Mucosa of descending colon (tissue), 3 donors: ENCODE measurements at regions not wholly inside any gene's neighbourhood (a gene's known extent, or its start where the extent isn't known, plus 50 kb on each side); places are given as distances from the start of the nearest gene placed in this dataset.
"Not testable (repeated sequence)": the region's sequence is repeated elsewhere in the genome, so short reads cannot be mapped to it uniquely, and the experiment has no call there.

Experiments used
- ATAC-seq: fragments of 200-7000 bp; cut with Tn5 transposase; one replicate; pipeline ENCODE4 v1.9.1; 2020; ENCODE audit warnings: mild to moderate bottlenecking, moderate library complexity
- DNase-seq, 3 donors: peaks; one replicate each; pipeline ENCODE4 v3.0.0-alpha.2; 2020
- H3K36me3 ChIP-seq: fragments of 200-600 bp; one replicate; pipeline ENCODE4 v1.8.0; 2021; ENCODE audit warnings: low read depth, mild to moderate bottlenecking
- H3K4me1 ChIP-seq: fragments of 200-600 bp; one replicate; pipeline ENCODE4 v1.8.0; 2021; ENCODE audit warnings: low read depth, mild to moderate bottlenecking
- H3K4me3 ChIP-seq: fragments of 200-600 bp; one replicate; pipeline ENCODE4 v1.8.0; 2021; ENCODE audit warnings: mild to moderate bottlenecking
- H3K9me3 ChIP-seq: fragments of 200-600 bp; one replicate; pipeline ENCODE4 v1.8.0; 2021; ENCODE audit warnings: mild to moderate bottlenecking
- CTCF ChIP-seq: fragments of 200-600 bp; IDR thresholded peaks from one replicate; pipeline ENCODE4 v1.8.0; 2022; ENCODE audit warnings: antibody characterized with exemption, mild to moderate bottlenecking
- intact Hi-C, 2 donors: fragments of 100-400 bp; cut with DNase I in 1 of 2; cut with micrococcal nuclease in 1 of 2; formaldehyde crosslinking; loops; one replicate each; pipeline versions ENCODE4 v1.11.0 to v1.11.1; 2022; cut with DNase I, micrococcal nuclease
- donor health status: DM: no; HTN: no; CAD: no; lungs with moderate emphysema.
- donor health status: DM: no; HTN: no; CAD: no.
- donor health status: DM: no; HTN: yes; CAD: no.

GRCh38 chr11:25794804-25795203, 537.1 kb upstream of the ANO3 start:
- DNase-seq (no peak), ATAC-seq (no peak)
- Histone ChIP-seq H3K36me3 (no peaks in the 10 kb centered on the region), H3K9me3 (no peaks in the 10 kb centered on the region), H3K4me1 (no peaks in the 10 kb centered on the region), H3K4me3 (no peak overlapping the region)
- intact Hi-C loops, result no loop called here
- no peak for TF ChIP-seq CTCF

- Histone ChIP-seq H3K4me3 (no peak overlapping the region), H3K4me1 (no peaks in the 10 kb centered on the region), H3K36me3 (no peaks in the 10 kb centered on the region), H3K9me3 (no peaks in the 10 kb centered on the region)
- DNase-seq (no peak), ATAC-seq (no peak)
- intact Hi-C loops, result no loop called here
- no peak for TF ChIP-seq CTCF
Measured at GRCh38 chr11:25816411-25816810, 515.5 kb upstream of the ANO3 start.

- Histone ChIP-seq H3K4me3 (no peak overlapping the region), H3K9me3 (no peaks in the 10 kb centered on the region), H3K36me3 (no peaks in the 10 kb centered on the region), H3K4me1 (no peaks in the 10 kb centered on the region)
- ATAC-seq, result no peak
- no peak for DNase-seq
- TF ChIP-seq CTCF, result no peak
- intact Hi-C loops, result no loop called here
Measured at GRCh38 chr11:25824688-25825087, 507.2 kb upstream of the ANO3 start.

- H3K4me1 ChIP-seq, intact Hi-C loops, H3K9me3 ChIP-seq, H3K36me3 ChIP-seq, H3K4me3 ChIP-seq, ATAC-seq, DNase-seq: not testable (repeated sequence)
Measured at GRCh38 chr11:25831485-25831884, 500.4 kb upstream of the ANO3 start.

GRCh38 chr11:25838918-25839625, 492.9 kb upstream of the ANO3 start:
- DNase-seq (no peak), ATAC-seq (no peak)
- Histone ChIP-seq H3K9me3 (no peaks in the 10 kb centered on the region), H3K4me3 (no peak overlapping the region), H3K4me1 (no peaks in the 10 kb centered on the region), H3K36me3 (no peaks in the 10 kb centered on the region)
- intact Hi-C loops, result no loop called here
- TF ChIP-seq CTCF, result no peak

GRCh38 chr11:25844811-25845210, 487.1 kb upstream of the ANO3 start:
- DNase-seq, result no peak
- intact Hi-C loops, result no loop called here
- no peak for TF ChIP-seq CTCF
- no peaks in the 10 kb centered on the region for H3K36me3 ChIP-seq
- H3K9me3 ChIP-seq, result no peaks in the 10 kb centered on the region
- no peak for ATAC-seq
- no peak overlapping the region for H3K4me3 ChIP-seq
- H3K4me1 ChIP-seq, result no peaks in the 10 kb centered on the region
